HG03354 (cell line): ENCODE measurements at regions not wholly inside any gene's neighbourhood (a gene's known extent, or its start where the extent isn't known, plus 50 kb on each side); places are given as distances from the start of the nearest gene placed in this dataset.
"Not testable (repeated sequence)": the region's sequence is repeated elsewhere in the genome, so short reads cannot be mapped to it uniquely, and the experiment has no call there.

Experiments
- ATAC-seq: cut with Tn5 transposase; IDR thresholded peaks from one replicate; pipeline ENCODE4 v1.9.1; 2021; ENCODE audit warnings: mild to moderate bottlenecking; ENCODE audit not compliant: unreplicated experiment, poor library complexity, severe bottlenecking

- ATAC-seq = no peak
Measured at GRCh38 chr16:52312716-52313115, 234.2 kb downstream of the TOX3 start.

- ATAC-seq = no peak
Measured at GRCh38 chr16:52309446-52310416, 237.2 kb downstream of the TOX3 start.

- no peak for ATAC-seq
Measured at GRCh38 chr16:52308051-52308450, 238.9 kb downstream of the TOX3 start.

GRCh38 chr16:52301026-52301425 is 245.9 kb downstream of the TOX3 start:
- ATAC-seq = no peak

- ATAC-seq = no peak
Measured at GRCh38 chr16:52298769-52299168, 248.2 kb downstream of the TOX3 start.

GRCh38 chr16:52296706-52297315 is 250.1 kb downstream of the TOX3 start:
- not testable (repeated sequence) for ATAC-seq

GRCh38 chr16:52296076-52296475 is 250.9 kb downstream of the TOX3 start:
- ATAC-seq = no peak

GRCh38 chr16:52294660-52295059 is 252.3 kb downstream of the TOX3 start:
- ATAC-seq = no peak

- ATAC-seq = no peak
Measured at GRCh38 chr16:52293204-52293603, 253.7 kb downstream of the TOX3 start.

- ATAC-seq = no peak
Measured at GRCh38 chr16:52283584-52284375, 263.2 kb downstream of the TOX3 start.

- ATAC-seq = no peak
Measured at GRCh38 chr16:52283018-52283417, 263.9 kb downstream of the TOX3 start.

GRCh38 chr16:52280086-52280485 is 266.9 kb downstream of the TOX3 start:
- ATAC-seq = no peak

GRCh38 chr16:52271088-52271750 is 275.7 kb downstream of the TOX3 start:
- no peak for ATAC-seq

GRCh38 chr16:52265446-52265861 is 281.5 kb downstream of the TOX3 start:
- ATAC-seq = no peak

GRCh38 chr16:52257534-52257933 is 289.4 kb downstream of the TOX3 start:
- ATAC-seq = no peak

GRCh38 chr16:52256310-52257078 is 290.4 kb downstream of the TOX3 start:
- ATAC-seq = no peak

GRCh38 chr16:52254746-52255145 is 292.2 kb downstream of the TOX3 start:
- no peak for ATAC-seq

- ATAC-seq = no peak
Measured at GRCh38 chr16:52252680-52253079, 294.3 kb downstream of the TOX3 start.

GRCh38 chr16:52251495-52251894 is 295.4 kb downstream of the TOX3 start:
- no peak for ATAC-seq
